ENCODE measurements at regions not wholly inside any gene's neighbourhood (a gene's known extent, or its start where the extent isn't known, plus 50 kb on each side); places are given as distances from the start of the nearest gene placed in this dataset.

DNA sequence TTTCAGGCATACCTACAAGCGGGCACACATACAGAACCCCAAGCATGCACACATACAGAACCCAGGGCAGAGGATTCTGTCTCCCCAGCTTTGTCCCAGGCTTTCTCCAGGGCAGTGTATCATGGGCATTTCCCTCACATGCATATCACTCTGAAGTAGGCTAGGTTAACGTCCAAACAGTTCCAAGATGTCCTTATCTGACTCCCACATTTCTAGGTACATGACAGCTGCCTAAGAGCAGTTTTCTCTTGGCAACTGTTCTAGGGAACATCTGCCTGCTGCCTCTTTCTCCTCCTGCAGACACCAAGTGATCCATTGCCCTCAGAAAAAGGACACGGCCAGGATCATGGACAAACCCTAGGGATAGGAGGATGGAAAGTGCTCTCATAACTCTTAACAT is 84.9 kb upstream of the NR3C1 start:
- no peak for DNase-seq

DNA sequence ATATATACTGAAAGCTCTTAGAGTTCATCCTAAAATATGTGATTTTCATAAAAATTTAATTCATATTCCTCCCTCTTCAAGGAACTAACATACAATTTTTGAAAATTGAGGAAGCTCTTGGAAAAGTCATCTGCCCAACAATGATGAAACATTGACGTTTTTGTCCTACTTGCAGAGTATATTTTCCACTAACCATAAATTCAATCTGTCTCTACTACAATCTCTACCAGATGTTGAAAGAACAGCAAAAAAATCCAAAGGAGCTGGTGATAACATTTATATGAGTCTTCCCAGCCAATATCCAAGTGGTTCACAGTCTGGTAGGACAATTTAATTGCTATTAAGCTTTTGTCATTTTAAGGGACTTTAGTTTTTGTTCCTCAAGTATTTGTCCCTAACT is 81.1 kb upstream of the NR3C1 start:
- DNase-seq: no peak

DNA sequence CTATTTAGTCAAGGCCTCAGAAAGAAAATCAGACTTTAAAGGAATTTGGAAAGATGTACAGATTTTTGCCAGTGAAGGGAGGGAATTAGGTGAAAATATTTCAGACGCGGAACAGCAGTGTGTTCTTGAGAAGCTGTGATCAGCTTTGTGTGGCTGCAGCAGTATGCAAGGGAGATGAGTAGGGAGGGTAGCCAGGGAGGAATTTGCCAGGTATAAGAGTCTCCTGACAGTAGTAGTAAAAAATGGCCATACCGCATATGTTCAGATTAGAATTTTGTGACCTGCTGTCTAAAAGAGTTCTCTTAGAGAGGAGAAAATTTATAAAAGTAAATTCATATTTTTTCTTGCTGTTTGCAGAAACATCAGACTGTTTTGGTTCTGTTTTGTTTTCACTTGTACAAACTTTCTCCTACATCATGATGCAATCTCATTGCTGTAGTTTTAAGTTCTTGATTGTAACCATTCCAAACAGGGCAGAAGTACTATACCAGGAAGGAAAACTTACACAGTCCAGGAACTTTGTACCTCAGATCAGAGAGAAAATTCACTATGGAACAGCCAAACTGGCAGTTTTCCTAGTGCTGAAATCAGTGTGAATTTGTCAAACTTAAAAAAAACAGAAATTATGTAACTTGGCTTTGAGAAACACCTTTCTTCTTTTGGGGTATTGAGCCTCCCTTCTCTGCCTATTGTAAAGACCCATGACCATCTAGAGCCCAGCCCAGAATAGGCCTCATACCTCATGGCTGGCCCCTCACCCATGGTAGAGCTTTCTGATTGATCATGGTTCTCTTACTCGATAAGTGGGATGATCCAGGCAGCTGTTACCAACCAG is 78.4 kb upstream of the NR3C1 start:
- DNase-seq: no peak

DNA sequence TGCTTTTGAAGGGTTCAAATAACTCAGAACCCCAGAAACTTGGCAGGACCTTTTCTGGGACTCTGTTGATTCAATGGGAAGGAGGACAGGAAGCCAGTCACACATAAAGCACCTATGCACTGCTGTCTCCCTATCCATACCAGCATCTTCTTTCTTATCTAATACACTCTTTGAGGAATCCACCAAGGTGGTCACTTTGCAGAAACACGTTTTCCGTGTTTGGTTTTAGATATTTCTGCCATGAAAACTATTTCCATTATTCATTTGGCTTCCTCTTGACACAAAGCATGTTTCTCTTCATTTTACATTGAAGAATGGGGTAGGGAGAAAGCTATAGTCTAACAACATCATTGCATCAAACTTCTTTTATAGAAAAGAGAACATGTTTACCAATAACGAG is 76.5 kb upstream of the NR3C1 start:
- DNase-seq: no peak

DNA sequence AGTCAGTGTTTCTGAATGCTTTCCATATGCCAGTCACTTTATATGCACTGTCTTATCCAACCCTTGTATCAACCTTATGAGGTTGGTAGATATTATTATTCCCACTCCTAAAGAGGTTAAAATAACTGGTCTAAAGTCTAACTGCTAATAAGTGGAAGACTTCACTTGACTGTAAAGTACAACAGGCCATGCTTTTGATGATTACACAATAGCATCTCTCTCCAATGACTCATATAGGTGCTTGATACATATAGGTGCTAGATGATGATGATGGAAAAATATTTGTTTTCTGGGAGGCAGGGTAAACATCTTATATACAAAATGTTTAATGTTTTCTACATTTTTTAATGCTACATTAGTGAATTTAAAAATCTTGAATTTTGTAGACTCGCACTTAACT is 75.9 kb upstream of the NR3C1 start:
- DNase-seq: no peak

DNA sequence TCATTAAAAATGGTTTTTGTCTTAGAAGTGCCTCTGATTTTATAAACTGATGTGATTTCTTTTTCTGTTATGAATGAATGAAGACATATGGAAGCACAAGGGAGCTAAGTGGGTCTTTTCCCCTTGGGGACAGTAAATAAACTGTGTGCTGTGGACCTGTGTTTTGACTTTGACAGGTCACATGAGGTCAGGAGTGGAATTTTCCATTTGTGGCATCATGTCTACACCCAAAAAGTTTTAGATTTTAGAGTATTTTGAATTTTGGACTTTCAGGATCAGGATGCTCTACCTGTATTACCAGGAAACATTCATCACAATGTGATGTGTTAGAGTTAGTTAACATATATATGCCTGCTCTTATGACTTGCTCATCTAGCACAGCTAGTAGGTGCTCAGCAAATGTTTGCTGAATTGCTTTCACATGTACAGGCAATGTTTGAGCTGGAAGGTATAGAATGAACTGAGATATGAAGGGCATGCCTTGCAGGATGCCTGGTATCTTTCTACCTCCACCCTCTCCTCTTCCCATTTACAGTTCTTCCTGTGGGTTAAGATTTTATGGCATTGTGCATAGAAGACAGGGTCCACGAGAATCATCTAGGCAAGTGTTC is 73.2 kb upstream of the NR3C1 start:
- DNase-seq: no peak

DNA sequence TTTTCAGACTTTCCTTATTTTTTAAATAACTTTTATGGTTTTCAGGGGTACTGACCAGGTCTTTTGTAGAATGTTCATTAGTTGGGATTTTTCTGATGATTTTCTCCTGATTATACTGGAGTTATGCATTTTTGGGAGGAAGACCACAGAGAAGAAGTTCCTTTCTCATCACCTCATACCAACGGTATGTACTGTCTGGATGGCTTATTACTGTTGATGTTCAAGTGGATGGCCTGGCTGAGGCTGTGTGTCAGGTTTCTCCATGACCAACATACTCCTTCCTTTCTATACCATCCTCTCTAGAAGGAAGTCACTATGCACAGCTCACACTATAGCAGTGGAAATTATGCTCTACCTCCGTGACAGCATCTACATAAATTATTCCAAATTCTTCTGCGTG is 71.1 kb upstream of the NR3C1 start:
- no peak for DNase-seq

DNA sequence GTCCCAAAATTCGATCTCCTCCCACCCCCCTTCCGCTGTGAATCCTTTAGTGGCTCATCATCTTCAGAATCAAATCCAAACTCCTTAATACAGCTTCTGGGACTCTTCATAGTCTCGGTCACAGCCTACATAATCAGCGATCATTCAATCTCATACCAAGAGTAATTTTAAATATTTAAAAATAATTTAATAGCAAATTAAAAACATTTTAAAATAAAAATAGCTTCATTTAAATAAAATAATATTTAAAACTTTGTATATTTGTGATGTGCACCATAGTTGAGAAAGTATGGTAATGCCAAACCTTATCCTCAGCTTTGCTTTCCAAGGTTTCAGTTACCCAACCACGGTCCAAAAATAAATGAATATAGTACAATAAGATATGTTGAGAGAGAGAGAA is 70.0 kb upstream of the NR3C1 start:
- no peak for DNase-seq

DNA sequence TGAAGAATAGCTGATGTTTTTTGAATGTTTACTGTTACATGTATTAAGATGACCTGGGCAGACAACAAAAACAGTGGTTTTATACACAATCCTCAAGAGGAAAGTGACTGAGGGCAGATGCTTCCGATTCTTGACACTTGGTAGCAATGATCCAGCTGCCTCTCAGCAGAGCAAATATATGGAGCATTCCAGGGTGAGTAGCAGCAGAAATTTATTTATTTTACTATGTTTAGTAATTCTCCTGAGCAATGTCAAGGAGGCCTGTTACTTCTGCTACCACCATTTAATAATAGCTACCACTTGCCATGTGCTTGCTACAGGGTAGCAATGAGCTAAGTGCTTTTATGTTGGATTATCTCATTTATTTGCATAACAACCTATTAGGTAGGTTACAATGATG is 69.1 kb upstream of the NR3C1 start:
- DNase-seq: no peak

DNA sequence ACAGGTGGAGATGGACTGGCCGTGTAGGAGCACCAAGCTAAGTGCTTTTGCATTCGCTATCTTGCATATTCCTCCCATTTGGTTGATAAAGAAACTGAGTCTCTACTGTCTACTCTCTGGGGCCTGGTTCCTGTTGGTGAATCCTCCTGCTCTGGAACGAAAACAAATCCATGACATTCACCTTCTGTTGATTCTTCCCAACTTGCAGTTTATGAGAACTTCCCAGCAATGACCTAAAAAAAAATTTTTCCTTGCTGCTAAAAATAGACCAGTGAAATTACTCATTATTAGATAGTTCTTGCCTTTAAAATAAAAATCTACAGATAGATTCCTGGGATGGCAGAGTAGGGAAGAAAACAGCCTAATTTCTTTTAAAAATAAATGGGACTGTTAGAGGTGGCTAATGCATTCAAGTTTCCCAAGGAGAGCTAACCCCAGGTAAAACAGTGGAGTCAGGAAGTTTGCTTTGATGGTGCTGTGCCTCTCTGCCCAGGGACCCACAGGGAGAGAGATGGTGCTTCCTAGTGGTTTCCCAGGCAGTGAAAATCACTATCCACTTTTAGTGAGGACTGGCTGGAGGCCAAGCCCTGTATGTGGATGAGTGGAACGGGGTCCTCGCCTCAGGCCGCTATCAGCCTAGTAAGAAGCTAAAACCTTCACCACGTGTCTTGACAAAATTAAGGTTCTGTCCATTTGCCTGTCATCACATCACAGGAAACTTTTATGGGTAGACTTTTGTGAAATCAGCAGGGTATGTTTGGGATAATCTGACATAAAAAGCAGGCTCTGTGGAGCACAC is 68.4 kb upstream of the NR3C1 start:
- DNase-seq: no peak

DNA sequence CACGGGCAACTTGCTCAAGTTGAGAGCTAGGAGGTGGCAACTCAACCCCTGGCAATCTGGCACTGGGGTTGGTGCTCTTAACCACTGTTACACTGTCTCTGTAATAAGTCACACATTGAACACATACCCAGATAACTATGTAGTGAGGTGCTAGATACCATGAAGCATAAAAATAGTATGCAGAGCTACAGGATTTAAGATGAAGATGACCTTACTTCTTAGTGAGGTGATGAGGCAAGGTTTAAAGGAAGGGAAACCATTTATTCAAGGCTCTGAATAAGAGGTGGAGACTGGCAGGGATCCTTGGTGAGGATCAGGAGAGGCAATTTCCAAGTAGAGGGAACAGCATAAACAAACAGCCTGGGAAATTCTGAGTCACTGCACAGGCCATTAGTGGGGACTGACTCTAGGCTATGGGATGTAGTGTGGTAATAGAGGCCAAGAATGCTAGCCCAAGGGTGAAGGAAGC is 67.6 kb upstream of the NR3C1 start:
- DNase-seq: no peak

DNA sequence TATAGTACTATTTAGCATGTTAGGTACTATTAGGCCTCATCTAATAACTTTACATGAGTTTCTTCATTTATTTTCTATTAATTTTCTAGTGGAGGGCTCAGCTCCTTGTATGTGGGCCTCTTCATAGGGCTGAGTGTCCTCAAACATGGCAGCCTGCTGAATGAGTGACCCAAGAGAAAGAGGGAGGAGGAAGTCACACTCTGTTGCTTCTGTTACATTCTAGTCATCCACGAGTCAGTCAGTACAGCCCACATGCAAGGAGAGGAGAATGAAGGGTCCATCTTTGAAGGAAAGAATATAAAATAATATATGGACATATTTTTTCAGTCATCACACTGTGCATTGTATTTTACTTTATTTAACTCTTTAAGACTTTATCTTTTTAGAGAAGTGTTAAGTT is 66.6 kb upstream of the NR3C1 start:
- DNase-seq: no peak

DNA sequence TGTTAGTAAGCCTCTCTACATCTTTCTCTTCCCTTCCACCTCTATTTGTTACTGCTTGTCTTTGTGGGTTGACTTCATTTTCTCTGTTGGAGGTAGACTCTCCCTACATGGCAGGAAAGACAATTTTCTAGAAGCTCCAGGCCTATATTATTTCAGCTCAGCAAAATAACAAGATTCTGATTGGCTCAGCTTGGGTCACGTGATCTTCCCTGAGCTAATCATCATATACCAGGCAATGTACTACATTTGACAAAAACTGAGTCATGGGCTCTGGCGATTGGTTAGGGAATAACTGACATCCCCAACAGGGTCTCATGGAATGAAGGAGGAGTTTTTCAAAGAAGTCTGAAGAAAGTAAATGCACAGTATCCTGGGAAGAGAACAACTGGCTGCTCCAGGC is 65.6 kb upstream of the NR3C1 start:
- no peak for DNase-seq

DNA sequence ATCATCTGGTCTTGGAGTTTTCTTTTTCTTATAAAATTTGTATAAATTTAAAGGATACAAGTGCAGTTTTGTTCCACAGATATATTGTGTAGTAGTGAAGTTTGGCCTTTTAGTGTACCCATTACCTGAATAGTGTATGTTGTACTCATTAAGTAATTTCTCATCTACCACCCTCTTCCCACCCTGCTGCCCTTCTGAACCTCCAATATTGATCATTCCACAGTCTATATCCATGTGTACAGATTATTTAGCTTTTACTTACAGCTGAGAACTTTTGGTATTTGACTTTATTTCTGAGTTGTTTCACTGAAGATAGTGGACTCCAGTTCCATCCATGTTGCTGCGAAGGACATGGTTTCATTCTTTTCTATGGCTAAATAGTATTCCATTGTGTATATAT is 63.1 kb upstream of the NR3C1 start:
- no peak for DNase-seq

DNA sequence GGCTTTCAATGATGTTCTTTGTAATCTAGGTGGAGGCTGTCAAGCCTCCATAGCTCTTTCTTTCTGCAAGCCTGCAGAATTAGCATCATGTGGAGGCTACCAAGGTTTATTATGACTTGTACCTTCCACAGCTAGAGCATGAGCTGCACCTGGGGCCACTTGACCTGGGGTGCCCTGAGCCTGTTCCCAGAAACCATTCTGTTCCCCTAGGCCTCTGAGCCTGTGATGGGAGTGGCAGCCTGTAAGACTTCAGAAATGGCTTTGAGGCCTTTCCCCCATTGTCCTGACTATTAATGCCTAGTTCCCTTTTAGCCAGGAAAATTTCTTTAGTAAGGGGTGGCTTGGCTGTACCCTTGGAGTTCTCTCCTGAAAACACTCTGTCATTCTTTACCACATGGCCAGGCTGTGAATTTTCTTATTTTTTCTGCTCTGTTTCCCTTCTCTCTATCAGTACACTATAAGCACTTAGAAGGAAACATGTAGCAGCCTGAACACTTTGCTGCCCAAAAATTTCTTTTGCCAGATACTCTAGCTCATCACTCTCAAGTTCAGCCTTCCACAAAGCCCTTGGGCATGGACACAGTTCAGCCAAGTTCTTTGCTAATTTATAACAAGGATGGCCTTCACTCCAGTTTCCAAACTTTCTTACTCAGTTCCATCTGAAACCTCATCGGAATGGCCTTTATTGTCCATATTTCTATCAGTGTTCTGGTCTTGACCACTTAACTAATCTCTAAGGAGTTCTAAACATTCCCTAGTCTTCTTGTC is 61.4 kb upstream of the NR3C1 start:
- DNase-seq: no peak

DNA sequence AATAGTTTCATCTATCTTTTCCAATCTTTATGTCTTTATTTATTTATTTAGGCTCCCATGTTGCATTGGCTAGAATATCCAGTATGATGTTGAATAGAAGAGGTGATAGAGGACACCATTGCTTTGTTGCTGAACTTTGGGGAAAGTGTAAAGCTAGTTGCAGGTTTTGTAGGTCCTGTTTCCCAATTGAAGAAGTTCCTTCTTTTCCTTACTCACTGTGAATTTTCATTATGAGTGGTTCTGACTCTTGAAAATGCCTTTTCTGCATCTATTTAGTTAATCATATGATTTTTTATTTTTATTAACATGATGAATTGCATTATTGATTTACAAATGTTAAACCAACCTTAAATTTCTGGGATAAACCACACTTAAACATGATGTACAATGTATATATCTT is 58.9 kb upstream of the NR3C1 start:
- DNase-seq: no peak

DNA sequence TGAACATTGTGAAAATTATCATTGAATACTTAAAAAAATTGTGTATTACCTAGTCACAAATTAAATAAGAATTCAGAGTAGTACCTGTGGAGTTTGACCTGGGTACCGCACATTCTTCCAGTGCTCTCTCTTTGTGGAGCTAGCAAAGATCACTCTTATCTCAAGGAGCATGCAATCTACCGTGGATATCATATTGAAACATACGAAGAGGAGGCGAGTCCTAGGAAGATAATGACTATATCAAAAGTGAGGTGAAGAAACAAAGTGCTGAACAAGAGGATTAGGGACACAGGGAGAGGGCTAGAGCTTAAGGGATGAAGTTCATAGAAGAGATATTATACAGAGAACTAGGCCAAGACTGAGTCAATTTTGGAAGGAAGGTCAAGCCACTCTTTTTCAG is 55.9 kb upstream of the NR3C1 start:
- DNase-seq: no peak

DNA sequence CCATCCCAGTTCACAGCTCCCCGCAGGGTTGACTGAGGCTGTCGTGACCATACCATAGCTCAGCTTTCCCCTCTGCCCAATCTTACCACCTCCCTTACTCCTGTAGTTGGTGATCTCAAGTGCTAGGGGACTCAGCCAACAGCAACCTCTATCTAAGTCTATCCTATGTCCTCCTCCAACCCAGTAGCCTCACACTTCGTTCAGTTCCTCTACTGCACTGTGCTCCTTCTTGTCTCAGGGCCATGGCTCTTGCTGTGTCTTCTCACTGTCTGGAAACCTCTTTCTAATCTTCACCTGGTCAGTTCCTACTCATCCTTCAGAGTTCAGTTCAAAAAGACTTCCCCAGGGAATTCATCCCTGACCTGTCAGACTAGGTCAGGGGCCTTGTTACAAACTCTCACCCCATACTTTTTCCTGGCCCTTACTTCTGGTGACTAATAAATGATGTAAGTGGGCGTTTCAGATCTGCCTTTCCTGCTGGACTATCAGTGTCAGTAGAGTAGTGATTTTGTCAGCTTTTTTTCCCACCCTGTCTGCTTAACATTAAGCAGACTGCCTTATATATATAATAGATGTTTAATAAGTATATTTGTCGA is 53.6 kb upstream of the NR3C1 start:
- no peak for DNase-seq

DNA sequence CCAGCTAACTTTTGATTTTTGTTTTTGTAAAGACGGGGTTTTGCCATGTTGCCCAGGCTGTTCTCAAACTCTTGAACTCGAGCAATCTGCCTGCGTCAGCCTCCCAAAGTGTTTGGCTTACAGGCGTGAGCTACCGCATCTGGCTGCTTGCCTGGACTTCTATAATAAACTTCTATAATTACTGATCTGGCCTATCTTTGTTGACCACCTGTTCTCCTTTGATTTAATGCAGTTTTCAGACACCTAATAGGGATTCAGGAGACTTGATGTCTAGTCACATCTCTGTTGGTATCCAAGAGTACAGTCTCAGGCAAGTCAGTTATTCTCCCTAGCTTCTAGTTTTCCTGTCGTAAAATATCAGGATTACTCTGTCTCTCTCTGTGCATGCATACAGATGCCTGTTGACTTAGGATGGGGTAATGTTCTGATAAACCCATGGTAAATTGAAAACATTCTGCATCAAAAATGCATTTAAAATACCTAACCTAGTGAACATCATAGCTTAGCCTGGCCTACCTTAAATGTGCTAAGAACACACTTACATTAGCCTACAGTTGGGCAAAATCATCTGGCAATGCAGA is 51.5 kb upstream of the NR3C1 start:
- no peak for DNase-seq

DNA sequence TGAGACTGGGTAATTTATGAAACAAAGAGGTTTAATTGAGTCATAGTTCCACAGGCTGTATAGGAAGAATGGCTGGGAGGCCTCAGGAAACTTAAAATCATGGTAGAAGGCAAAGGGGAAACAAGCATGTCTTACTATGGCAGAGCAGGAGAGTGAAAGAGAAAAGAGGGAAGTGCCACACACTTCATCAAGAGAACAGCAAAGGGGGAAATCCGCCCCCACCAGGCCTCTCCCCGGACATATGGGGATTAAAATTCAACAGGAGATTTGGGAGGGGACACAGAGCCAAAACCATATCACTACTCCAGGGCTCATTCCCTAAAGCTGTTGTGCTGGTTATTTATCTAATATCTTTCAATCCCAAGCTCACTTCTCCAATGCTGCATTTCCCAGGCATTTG is 50.2 kb upstream of the NR3C1 start:
- no peak for DNase-seq
